DOHH2 (cell line): ENCODE measurements at regions not wholly inside any gene's neighbourhood (a gene's known extent, or its start where the extent isn't known, plus 50 kb on each side); places are given as distances from the start of the nearest gene placed in this dataset.

Experiments
- CTCF ChIP-seq: fragments of 200-600 bp; sonication (generic); IDR thresholded peaks from one replicate; pipeline ENCODE4 v1.5.1; 2014; ENCODE audit warnings: antibody characterized with exemption, mild to moderate bottlenecking, low read depth, low read length; ENCODE audit not compliant: poor library complexity, severe bottlenecking
- EZH2phosphoT487 ChIP-seq: fragments of 200-600 bp; sonication (generic); IDR thresholded peaks from 2 replicates; pipeline ENCODE4 v1.6.1; 2017; ENCODE audit warnings: borderline replicate concordance, mild to moderate bottlenecking, antibody characterized with exemption, low read length, moderate library complexity, mixed read lengths

GRCh38 chr2:239689985-239690384 is 289.2 kb upstream of the HDAC4 start:
- no peak for TF ChIP-seq CTCF
- no peak for TF ChIP-seq EZH2phosphoT487
